SK-N-SH (cell line): ENCODE measurements at regions not wholly inside any gene's neighbourhood (a gene's known extent, or its start where the extent isn't known, plus 50 kb on each side); places are given as distances from the start of the nearest gene placed in this dataset.

ENCODE experiments used
- CTCF ChIA-PET: fragments of 300-600, 350-600 bp; formaldehyde crosslinking; extraction: SDS; loops from one replicate; lab custom pipeline; 2021; lab: Yijun Ruan, JAX
- POLR2A ChIA-PET: fragments of 350-600 bp; sonication (Branson Sonifier 250); formaldehyde crosslinking; extraction: SDS; loops from one replicate; lab custom pipeline; 2020; ENCODE audit warnings: antibody characterized with exemption, inconsistent platforms; lab: Yijun Ruan, JAX
- DNase-seq: peaks from one replicate; pipeline ENCODE4 v3.0.0; 2012
- H2AFZ ChIP-seq: fragments of 200-600 bp; sonication (generic); 2 replicates; pipeline ENCODE4 v1.8.1; 2016; ENCODE audit warnings: antibody characterized with exemption, mild to moderate bottlenecking, low read depth
- H3F3A ChIP-seq: fragments of 200-600 bp; sonication (generic); replicated peaks from 2 replicates; pipeline ENCODE3; 2016; ENCODE audit warnings: antibody characterized with exemption, mild to moderate bottlenecking; ENCODE audit not compliant: insufficient read depth
- H3K27ac ChIP-seq, 2 experiments: fragments of 200-500 bp in 1 of 2; fragments of 200-600 bp in 1 of 2; sonication (Bioruptor generic) in 1 of 2; sonication (generic), shearing (Covaris generic) in 1 of 2; 2 replicates each; pipeline versions ENCODE4 v1.5.1 to v1.6.1; 2014 to 2016; ENCODE audit warnings: low read depth in 2 of 2, inconsistent platforms in 1 of 2, low read length in 1 of 2, mild to moderate bottlenecking in 1 of 2, mixed read lengths in 1 of 2
- H3K27me3 ChIP-seq: fragments of 200-600 bp; sonication (generic), shearing (Covaris generic); 2 replicates; pipeline ENCODE4 v1.6.1; 2016; ENCODE audit warnings: mixed run types; ENCODE audit not compliant: insufficient read depth
- H3K36me3 ChIP-seq, 2 experiments: fragments of 200-500 bp in 1 of 2; fragments of 200-600 bp in 1 of 2; sonication (Bioruptor generic) in 1 of 2; sonication (generic) in 1 of 2; replicated peaks in 1 of 2; 2 replicates each; pipeline versions ENCODE3 to v1.5.1; 2014 to 2016; ENCODE audit warnings: low read length in 1 of 2, mild to moderate bottlenecking in 1 of 2; ENCODE audit not compliant: insufficient read depth in 2 of 2, control insufficient read depth in 1 of 2
- H3K4me1 ChIP-seq, 2 experiments: fragments of 200-500 bp in 1 of 2; fragments of 200-600 bp in 1 of 2; sonication (Bioruptor generic) in 1 of 2; sonication (generic), shearing (Covaris generic) in 1 of 2; 2 replicates each; pipeline versions ENCODE4 v1.5.1 to v1.6.1; 2014 to 2016; ENCODE audit warnings: low read depth in 1 of 2, low read length in 1 of 2, mixed run types in 1 of 2; ENCODE audit not compliant: insufficient read depth in 2 of 2, control insufficient read depth in 1 of 2
- H3K4me2 ChIP-seq: fragments of 200-600 bp; sonication (generic), shearing (Covaris generic); 2 replicates; pipeline ENCODE4 v1.6.1; 2017; ENCODE audit warnings: mixed run types
- H3K4me3 ChIP-seq, 2 experiments: fragments of 200-500 bp in 1 of 2; fragments of 200-600 bp in 1 of 2; sonication (Bioruptor generic) in 1 of 2; sonication (generic), shearing (Covaris generic) in 1 of 2; 2 replicates each; pipeline versions ENCODE4 v1.5.1 to v1.8.1; 2014 to 2016; ENCODE audit warnings: low read depth in 2 of 2, inconsistent platforms in 1 of 2, low read length in 1 of 2, mild to moderate bottlenecking in 1 of 2, mixed read lengths in 1 of 2, moderate library complexity in 1 of 2
- H3K79me2 ChIP-seq: fragments of 200-600 bp; sonication (generic); 2 replicates; pipeline ENCODE4 v1.8.1; 2017; ENCODE audit warnings: mild to moderate bottlenecking; ENCODE audit not compliant: insufficient read depth
- H3K9ac ChIP-seq: fragments of 200-600 bp; sonication (generic); 2 replicates; pipeline ENCODE4 v1.6.1; 2017; ENCODE audit warnings: mixed run types
- H3K9me2 ChIP-seq: fragments of 200-600 bp; sonication (generic); 2 replicates; pipeline ENCODE4 v1.6.1; 2017; ENCODE audit warnings: mixed run types
- H3K9me3 ChIP-seq: fragments of 200-600 bp; sonication (generic); 2 replicates; pipeline ENCODE4 v1.6.1; 2017; ENCODE audit warnings: mixed run types, mild to moderate bottlenecking, moderate library complexity
- H4K20me1 ChIP-seq: fragments of 200-600 bp; sonication (generic); 2 replicates; pipeline ENCODE4 v1.6.1; 2017; ENCODE audit warnings: mild to moderate bottlenecking, mixed run types; ENCODE audit not compliant: insufficient read depth
- FOSL2 ChIP-seq: IDR thresholded peaks from 2 replicates; pipeline ENCODE4 v1.4.0; 2012; ENCODE audit warnings: low read depth, mild to moderate bottlenecking, moderate library complexity, borderline replicate concordance
- FOXM1 ChIP-seq: IDR thresholded peaks from 2 replicates; pipeline ENCODE4 v1.4.0; 2012; ENCODE audit warnings: low read depth, mild to moderate bottlenecking
- GATA2 ChIP-seq: sonication (generic); formaldehyde crosslinking; IDR thresholded peaks from 2 replicates; pipeline ENCODE4 v1.5.0; 2020; ENCODE audit warnings: mild to moderate bottlenecking, missing genetic modification reagents
- IRF3 ChIP-seq: fragments of 150-350 bp; IDR thresholded peaks from 2 replicates; pipeline ENCODE4 v1.6.1; 2016; ENCODE audit warnings: mild to moderate bottlenecking, low read depth, low read length
- NFIC ChIP-seq: IDR thresholded peaks from 2 replicates; pipeline ENCODE4 v1.4.0; 2012; ENCODE audit warnings: borderline replicate concordance
- NRF1 ChIP-seq: IDR thresholded peaks from 2 replicates; pipeline ENCODE4 v1.6.1; 2012; ENCODE audit warnings: low read depth, mild to moderate bottlenecking, low read length
- POLR2AphosphoS5 ChIP-seq: IDR thresholded peaks from 2 replicates; pipeline ENCODE4 v1.6.1; 2012; ENCODE audit warnings: low read depth, low read length
- RFX5 ChIP-seq: IDR thresholded peaks from 2 replicates; pipeline ENCODE4 v1.6.1; 2012; ENCODE audit warnings: mild to moderate bottlenecking, improper control_type of control experiment, low read length
- RXRA ChIP-seq: IDR thresholded peaks from 2 replicates; pipeline ENCODE4 v1.4.0; 2012; ENCODE audit warnings: low read depth, mild to moderate bottlenecking, borderline replicate concordance
- SIN3A ChIP-seq: IDR thresholded peaks from 2 replicates; pipeline ENCODE4 v1.6.1; 2012; ENCODE audit warnings: low read depth, mild to moderate bottlenecking, low read length, moderate library complexity, borderline replicate concordance
- TEAD4 ChIP-seq: IDR thresholded peaks from 2 replicates; pipeline ENCODE4 v1.4.0; 2012; ENCODE audit warnings: mild to moderate bottlenecking, borderline replicate concordance; ENCODE audit not compliant: insufficient read depth
- YY1 ChIP-seq: IDR thresholded peaks from 2 replicates; pipeline ENCODE4 v1.4.0; 2012; ENCODE audit warnings: low read depth, mild to moderate bottlenecking
- WGBS: methylation state at CpG from one replicate; pipeline ENCODE4 v1.1.6; 2017; ENCODE audit warnings: low lambda C conversion rate; 5-methylcytosine and 5-hydroxymethylcytosine counted together
- TF ChIP-seq, protein P1 (sequence below): IDR thresholded peaks from 2 replicates; pipeline ENCODE4; 2012
- TF ChIP-seq, protein P2 (sequence below): IDR thresholded peaks from 2 replicates; pipeline ENCODE4 v1.6.1; 2012; ENCODE audit warnings: mild to moderate bottlenecking, low read depth, low read length, moderate library complexity
- TF ChIP-seq, protein P3 (sequence below): IDR thresholded peaks from 2 replicates; pipeline ENCODE4 v1.4.0; 2012; ENCODE audit warnings: low read depth

GRCh38 chr21:24294171-24294570 is 1313.1 kb downstream of the MRPL39 start (continued):
- TF ChIP-seq, protein P1, sequence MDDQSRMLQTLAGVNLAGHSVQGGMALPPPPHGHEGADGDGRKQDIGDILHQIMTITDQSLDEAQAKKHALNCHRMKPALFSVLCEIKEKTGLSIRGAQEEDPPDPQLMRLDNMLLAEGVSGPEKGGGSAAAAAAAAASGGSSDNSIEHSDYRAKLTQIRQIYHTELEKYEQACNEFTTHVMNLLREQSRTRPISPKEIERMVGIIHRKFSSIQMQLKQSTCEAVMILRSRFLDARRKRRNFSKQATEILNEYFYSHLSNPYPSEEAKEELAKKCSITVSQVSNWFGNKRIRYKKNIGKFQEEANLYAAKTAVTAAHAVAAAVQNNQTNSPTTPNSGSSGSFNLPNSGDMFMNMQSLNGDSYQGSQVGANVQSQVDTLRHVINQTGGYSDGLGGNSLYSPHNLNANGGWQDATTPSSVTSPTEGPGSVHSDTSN = no peak
- no peak for TF ChIP-seq SIN3A

GRCh38 chr21:24290151-24290833 is 1317.0 kb downstream of the MRPL39 start:
- TF ChIP-seq YY1 = no peak
- TF ChIP-seq, protein P2, sequence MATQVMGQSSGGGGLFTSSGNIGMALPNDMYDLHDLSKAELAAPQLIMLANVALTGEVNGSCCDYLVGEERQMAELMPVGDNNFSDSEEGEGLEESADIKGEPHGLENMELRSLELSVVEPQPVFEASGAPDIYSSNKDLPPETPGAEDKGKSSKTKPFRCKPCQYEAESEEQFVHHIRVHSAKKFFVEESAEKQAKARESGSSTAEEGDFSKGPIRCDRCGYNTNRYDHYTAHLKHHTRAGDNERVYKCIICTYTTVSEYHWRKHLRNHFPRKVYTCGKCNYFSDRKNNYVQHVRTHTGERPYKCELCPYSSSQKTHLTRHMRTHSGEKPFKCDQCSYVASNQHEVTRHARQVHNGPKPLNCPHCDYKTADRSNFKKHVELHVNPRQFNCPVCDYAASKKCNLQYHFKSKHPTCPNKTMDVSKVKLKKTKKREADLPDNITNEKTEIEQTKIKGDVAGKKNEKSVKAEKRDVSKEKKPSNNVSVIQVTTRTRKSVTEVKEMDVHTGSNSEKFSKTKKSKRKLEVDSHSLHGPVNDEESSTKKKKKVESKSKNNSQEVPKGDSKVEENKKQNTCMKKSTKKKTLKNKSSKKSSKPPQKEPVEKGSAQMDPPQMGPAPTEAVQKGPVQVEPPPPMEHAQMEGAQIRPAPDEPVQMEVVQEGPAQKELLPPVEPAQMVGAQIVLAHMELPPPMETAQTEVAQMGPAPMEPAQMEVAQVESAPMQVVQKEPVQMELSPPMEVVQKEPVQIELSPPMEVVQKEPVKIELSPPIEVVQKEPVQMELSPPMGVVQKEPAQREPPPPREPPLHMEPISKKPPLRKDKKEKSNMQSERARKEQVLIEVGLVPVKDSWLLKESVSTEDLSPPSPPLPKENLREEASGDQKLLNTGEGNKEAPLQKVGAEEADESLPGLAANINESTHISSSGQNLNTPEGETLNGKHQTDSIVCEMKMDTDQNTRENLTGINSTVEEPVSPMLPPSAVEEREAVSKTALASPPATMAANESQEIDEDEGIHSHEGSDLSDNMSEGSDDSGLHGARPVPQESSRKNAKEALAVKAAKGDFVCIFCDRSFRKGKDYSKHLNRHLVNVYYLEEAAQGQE = no peak
- TF ChIP-seq POLR2AphosphoS5 = no peak
- TF ChIP-seq, protein P3, sequence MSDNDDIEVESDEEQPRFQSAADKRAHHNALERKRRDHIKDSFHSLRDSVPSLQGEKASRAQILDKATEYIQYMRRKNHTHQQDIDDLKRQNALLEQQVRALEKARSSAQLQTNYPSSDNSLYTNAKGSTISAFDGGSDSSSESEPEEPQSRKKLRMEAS = no peak
- no peak for TF ChIP-seq GATA2 (CRISPR knock-in tag)
- no peak for TF ChIP-seq TEAD4
- TF ChIP-seq IRF3 = no peak
- TF ChIP-seq NRF1 = no peak
- no peak for TF ChIP-seq FOXM1
- TF ChIP-seq RFX5 = no peak
- no peak for TF ChIP-seq FOSL2
- TF ChIP-seq NFIC = no peak
- no peak for TF ChIP-seq RXRA
- no peaks in the 10 kb centered on the region for H3K9me3 ChIP-seq
- H3K79me2 ChIP-seq = no peaks in the 10 kb centered on the region
- no peak overlapping the region for H3K4me3 ChIP-seq
- no peaks in the 10 kb centered on the region for H4K20me1 ChIP-seq
- no peak overlapping the region for H2AFZ ChIP-seq
- CTCF ChIA-PET = no interaction called here
- no peaks in the 10 kb centered on the region for H3F3A ChIP-seq
- POLR2A ChIA-PET = no interaction called here
- H3K27me3 ChIP-seq = no peaks in the 10 kb centered on the region
- WGBS = 79% methylated on average over 6 of the region's 6 CpGs
- no peaks in the 10 kb centered on the region for H3K36me3 ChIP-seq
- no peak overlapping the region for H3K4me2 ChIP-seq
- H3K9me2 ChIP-seq = 0 out of 2 replicates have a peak, but pooled peaks cover 3% of the 10 kb centered on the region
- DNase-seq = no peak
- no peak overlapping the region for H3K9ac ChIP-seq
- no peak overlapping the region for H3K27ac ChIP-seq
- peaks cover 0 to 3% of the 10 kb centered on the region in 2 experiments; a peak in 2 of 4 replicates for H3K4me1 ChIP-seq
